Medulla oblongata (tissue), 1 donor: ENCODE measurements at regions not wholly inside any gene's neighbourhood (a gene's known extent, or its start where the extent isn't known, plus 50 kb on each side); places are given as distances from the start of the nearest gene placed in this dataset.
A peak's percentile ranks its signal among the peaks of the same experiment; 100 is the strongest.
"Not testable (repeated sequence)": the region's sequence is repeated elsewhere in the genome, so short reads cannot be mapped to it uniquely, and the experiment has no call there.

Experiments
- DNase-seq: peaks from one replicate; pipeline ENCODE4 v3.0.0-alpha.2; 2015; ENCODE audit errors: extremely low spot score

GRCh38 chr2:166643980-166644379 is 149.9 kb upstream of the SCN7A start:
- DNase-seq: no peak

DNA sequence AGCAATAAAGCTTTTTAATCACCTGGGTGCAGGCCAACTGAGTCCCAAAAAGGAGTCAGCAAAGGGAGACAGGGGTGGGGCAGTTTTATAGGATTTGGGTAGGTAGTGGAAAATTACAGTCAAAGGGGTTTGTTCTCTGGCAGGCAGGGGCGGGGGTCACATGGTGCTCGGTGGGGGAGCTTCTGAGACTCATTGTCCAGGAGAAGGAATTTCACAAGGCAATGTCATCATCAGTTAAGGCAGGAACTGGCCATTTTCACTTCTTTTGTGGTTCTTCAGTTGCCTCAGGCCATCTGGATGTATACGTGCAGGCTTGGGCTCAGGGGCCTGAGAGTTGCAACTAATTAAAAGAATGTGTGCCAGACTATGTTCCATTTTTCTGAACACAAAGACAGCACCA is 147.5 kb upstream of the SCN7A start:
- DNase-seq: not testable (repeated sequence)

DNA sequence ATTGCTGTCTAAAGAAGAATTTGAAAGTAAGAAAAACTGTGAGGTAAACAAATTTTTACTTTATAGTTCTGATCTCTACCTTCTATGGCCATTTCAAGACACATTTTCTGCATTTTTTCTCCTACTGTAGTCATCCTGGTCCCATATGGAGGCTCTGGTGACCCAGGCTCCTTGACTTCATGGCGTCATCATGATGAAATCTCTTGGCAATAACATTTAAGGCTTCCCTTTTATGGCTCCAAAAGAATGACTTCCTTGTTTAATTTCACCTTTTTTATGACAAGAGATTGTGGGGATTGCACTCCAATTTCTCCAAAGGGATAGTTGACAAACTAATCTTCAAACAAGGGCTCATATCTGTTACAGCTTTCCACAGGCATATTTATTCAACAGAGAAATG is 143.0 kb upstream of the SCN7A start:
- DNase-seq: no peak

DNA sequence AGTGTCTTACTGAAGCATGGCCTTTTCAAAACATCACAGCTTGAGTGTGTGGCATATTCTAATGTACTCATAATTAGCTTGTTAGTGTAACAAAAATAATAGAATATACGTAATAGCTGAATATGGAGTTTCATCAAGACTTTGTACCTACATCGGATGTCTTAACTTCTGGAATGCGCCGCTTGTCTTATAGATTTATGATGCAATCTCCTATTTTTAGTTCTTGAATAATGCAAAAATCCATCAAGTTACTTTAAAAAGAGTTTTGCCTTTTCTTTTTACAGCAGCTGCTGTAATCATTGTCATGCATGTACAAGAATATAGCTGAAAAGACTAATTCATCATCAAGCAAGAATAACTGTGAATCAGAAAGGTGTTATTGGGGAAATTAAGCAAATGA is 140.7 kb upstream of the SCN7A start:
- no peak for DNase-seq

DNA sequence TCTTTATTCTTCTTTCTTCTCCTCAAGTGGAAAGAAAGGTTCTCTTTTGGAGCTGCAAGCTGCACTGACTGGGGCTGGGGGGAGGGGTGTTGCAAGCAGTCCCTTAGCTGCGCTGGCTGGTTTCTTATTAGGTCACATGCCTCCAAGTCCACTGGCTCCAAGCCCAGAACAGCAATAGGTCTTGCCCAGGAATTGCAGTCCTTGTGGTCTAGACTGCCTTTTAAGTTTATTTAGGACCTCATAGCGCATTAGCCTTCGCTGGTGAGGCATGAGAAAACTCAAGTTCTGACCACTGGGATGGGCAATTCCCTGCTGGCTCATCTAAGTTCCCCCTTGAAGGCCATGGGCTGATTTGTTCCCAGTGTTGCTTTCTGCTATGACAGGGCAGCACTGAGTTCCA is 138.6 kb upstream of the SCN7A start:
- DNase-seq: no peak

- DNase-seq: no peak
Measured at GRCh38 chr2:166628478-166629136, 134.6 kb upstream of the SCN7A start.

- DNase-seq: no peak
Measured at GRCh38 chr2:166627893-166628292, 133.8 kb upstream of the SCN7A start.

DNA sequence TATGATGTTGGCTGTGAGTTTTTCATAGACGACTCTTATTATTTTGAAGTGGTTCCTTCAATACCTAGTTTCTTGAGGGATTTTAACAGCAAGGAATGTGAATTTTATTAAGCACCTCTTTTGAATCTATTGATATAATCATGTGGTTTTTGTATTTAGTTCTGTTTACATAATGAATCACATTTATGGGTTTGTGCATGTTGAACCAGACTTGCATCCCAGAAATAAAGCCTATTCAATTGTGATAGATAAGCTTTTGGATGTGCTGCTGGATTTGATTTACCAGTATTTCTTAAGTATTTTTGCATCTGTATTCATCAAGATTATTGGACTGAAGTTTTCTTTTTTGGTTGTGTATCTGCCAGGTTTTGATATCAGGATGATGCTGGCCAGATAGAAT is 131.6 kb upstream of the SCN7A start:
- no peak for DNase-seq

GRCh38 chr2:166614503-166614902 is 120.5 kb upstream of the SCN7A start:
- DNase-seq: no peak

GRCh38 chr2:166614029-166614428 is 120.0 kb upstream of the SCN7A start:
- no peak for DNase-seq

- no peak for DNase-seq
Measured at GRCh38 chr2:166613226-166613625, 119.2 kb upstream of the SCN7A start.

DNA sequence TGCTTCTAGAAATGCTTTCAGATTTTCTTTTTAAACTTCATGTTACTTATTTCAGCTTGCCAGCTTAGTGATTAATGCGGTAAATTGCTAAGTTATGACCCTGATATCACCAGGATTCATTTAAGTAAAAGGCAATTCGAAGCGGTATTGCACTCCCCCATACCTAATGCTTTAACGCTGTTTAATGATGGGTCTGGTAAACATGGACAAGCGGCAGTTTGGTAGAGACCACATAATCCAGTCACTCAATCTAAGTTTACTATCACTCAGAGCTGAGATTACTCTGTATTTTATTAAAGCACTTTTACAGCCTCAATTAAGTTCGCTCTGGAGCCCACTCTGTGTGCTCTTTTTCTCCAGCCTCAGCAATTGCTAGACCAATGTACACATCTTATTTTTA is 118.2 kb upstream of the SCN7A start:
- no peak for DNase-seq

DNA sequence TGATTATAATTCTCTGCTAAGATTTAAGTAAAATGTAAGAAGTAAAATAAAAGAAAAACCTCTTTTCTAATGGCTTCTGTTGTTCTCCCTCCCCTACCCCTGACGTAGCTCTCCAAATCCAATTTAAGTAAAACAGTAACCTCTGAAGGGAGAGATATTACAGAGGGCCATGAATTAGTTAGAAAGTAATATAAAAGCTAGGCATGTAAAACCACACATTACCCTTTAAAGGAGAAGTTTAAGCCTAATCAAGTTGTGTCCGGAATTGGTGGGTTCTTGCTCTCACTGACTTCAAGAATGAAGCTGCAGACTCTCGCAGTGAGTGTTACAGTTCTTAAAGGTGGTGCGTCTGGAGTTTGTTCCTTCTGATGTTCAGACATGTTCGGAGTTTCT is 116.9 kb upstream of the SCN7A start:
- DNase-seq: no peak

GRCh38 chr2:166610180-166610912 is 116.3 kb upstream of the SCN7A start:
- DNase-seq: peak; percentile 10

- no peak for DNase-seq
Measured at GRCh38 chr2:166609183-166609959, 115.3 kb upstream of the SCN7A start.

DNA sequence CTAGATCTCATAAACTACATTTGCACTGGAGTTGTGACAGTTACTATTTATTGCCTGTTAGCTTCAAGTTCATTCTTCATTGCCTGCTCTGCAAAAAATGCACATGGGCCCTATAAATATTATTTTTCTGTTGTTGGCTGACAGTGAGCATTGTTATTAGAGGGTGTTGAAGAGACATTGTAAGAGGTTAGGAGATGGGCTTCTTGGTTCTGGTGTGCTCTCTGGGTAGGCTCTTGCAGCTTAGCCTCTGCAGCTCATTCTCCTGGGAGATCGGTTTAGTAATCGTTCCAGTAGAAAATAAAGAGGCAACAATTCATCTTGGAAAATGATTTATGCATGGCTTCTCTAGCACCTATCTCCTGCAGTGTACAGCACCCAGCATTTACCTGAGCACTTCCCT is 113.8 kb upstream of the SCN7A start:
- DNase-seq: no peak

DNA sequence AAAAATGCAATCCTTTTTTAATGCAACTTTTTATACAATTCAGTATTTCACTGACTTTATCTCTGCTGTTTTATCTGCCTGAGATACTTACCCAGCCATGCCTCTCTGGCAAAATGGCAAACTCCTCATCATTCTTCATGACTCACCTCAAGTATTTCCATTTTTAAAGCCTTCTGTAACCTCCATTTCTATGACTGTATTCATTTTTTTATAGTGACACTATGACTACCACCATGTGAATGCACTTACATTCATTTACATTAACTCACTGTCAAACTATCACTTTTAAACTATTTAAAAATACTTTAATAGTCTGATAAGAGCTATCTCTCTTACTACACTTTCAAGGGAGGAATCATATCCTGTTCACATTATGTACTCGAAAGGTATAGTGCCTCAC is 99.4 kb upstream of the SCN7A start:
- no peak for DNase-seq

- no peak for DNase-seq
Measured at GRCh38 chr2:166592750-166593149, 98.7 kb upstream of the SCN7A start.

GRCh38 chr2:166591226-166591625 is 97.2 kb upstream of the SCN7A start:
- DNase-seq: no peak

DNA sequence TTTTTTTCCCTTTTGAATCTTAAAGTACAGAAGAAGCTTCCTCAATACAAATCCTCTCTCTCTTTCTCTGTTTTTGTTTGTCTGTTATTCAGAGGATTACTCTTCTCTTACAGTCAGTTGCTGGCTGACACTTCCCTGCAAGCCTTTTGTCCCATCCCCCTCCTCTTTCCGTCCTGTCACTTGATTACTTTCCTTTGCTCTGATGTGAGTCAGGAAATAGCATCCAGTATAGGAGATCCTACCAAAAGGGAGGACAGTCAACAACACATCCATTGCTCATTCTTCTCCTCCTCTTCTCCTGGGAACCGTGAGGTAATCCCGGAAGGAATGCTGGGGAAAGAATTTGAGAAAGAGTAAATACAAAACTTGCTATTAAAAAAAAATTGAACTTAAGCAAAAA is 79.3 kb upstream of the SCN7A start:
- peak; percentile 21 for DNase-seq

DNA sequence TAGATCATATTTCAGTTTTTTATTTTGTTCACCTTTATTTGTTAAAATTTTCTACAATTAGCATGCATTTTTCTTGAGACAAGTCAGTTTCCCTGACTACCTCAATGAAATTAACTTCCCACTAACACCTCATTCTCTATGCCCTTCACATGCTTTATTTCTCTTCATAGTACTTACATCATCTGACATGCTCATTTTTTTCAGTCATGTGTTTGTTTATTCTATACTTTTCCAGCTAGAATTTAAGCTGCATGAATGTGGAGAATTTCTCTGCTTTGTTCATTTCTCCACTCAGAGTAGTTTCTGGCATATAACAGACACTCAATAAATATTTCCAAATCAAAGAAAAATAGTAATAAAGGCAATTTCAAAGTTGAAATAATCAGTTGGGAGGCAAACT is 78.9 kb upstream of the SCN7A start:
- peak; percentile 6 for DNase-seq

GRCh38 chr2:166568409-166568808 is 74.4 kb upstream of the SCN7A start:
- no peak for DNase-seq

DNA sequence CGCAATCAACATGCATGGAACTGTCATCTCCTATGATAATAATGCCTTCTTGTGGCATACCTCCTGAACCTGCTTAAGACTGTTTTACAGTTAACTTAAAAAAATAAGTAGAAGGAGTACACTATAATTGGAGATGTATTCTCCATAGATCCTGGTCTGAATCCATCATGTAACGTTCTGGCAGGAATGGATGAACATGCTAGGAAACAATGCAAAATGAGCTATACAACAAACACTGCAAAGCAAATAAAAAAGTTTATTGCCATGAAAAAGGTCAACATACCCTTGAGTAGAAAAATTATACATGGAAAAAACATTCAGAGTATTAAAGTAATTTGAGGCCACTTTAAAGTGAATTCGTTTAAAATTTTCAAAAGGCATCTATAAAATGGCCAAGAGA is 71.5 kb upstream of the SCN7A start:
- DNase-seq: no peak
